Dermis blood vessel endothelial cell (primary cell): ENCODE measurements at regions not wholly inside any gene's neighbourhood (a gene's known extent, or its start where the extent isn't known, plus 50 kb on each side); places are given as distances from the start of the nearest gene placed in this dataset.

ENCODE experiments used
- DNase-seq: peaks from one replicate; pipeline ENCODE4 v3.0.0; 2010

- DNase-seq: no peak
These were observed 160.1 kb upstream of the PDZRN3 start for GRCh38 chr3:73784686-73785392.

GRCh38 chr3:73783811-73784210, 159.1 kb upstream of the PDZRN3 start:
- no peak for DNase-seq

DNA sequence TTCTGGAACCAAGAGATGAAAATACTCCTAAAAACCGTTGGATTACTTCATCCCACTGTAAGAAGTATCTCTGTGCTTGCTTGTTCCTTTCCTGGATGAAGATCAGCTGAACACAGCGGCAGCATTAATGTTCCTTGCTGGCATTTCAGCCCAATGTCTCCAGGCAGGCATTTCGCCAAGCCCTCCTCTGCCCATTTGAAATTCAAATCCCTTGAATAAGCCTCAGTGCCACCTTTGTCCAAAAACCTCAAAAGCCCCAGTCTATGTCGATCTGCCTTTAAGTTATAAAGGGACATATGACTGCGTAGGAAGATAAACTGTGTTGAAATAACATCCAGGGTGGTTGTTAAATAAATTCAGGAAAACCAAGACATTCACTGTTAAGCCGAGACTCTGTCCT, 156.8 kb upstream of the PDZRN3 start:
- DNase-seq: no peak

- no peak for DNase-seq
These were observed 149.9 kb upstream of the PDZRN3 start for GRCh38 chr3:73774645-73775044.

GRCh38 chr3:73773233-73773632, 148.5 kb upstream of the PDZRN3 start:
- no peak for DNase-seq

DNA sequence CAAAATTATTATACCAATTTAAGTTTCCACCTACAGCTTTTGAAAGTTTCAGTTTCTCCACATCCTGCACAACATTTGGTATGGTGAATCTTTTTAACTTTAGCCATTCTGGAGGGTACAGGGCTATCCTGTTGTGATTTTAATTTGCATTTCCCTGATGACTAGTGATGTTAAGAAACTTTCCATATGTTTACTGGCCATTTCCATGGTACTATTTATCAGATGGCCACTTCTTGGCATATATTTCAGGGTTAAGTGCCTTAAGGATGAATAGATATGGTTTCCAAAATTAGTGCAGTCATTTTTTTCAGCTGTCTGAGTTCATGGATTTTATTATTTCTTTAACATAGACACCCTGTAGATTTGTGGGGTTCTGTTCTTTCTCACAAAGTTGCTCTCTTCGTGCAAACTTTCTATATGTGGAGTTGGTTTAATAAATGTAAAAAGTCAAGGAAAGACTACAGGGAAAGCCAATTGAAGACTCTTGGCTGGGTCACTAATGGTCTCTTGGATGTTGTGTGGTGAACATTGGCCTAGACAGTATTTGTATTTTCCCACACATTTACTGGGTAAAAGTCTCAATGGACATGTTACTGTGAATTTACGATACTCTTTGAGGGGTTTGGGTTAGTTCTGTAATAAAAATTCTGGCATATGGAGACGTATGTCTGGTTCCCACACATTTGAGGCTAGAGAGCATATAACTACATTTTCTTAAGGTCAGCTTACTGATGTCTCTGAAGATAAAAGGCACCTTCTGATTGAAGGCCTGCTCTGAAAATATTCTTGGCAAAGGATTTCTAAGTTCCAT, 147.5 kb upstream of the PDZRN3 start:
- DNase-seq: no peak

- no peak for DNase-seq
These were observed 144.0 kb upstream of the PDZRN3 start for GRCh38 chr3:73768524-73769308.

- no peak for DNase-seq
These were observed 142.0 kb upstream of the PDZRN3 start for GRCh38 chr3:73766599-73767381.

DNA sequence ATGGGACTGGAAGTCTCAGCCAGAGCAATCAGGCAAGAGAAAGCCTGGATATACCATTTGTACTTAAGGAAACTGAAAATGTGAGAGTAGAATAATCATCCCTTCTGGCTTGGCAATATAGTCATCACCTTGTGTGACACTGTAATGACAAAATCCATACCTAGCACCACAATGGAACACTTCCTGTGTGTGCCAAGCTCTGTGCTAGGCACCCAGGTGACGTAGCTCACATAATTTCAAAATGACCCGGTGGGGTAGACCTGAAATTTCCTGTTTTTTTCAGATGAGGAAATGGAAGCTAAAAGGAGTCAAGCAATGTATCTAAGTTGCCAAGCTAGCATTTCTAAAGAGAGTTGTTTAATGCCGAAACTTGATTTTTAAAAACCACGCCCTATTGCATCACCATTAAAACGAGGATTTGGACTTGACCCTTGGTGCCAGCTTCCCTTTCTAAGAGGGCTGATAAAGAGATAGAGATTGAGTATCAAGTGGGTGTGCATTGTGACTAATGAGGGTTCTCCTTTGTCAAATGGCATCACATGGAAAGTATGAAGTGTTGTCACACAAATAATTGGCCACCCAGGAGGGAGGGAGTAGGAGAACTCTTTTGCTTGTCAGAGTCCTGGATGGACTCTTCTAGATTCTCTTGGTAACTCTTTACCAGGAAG, 141.3 kb upstream of the PDZRN3 start:
- DNase-seq: no peak

GRCh38 chr3:73762855-73763254, 138.1 kb upstream of the PDZRN3 start:
- DNase-seq: no peak

DNA sequence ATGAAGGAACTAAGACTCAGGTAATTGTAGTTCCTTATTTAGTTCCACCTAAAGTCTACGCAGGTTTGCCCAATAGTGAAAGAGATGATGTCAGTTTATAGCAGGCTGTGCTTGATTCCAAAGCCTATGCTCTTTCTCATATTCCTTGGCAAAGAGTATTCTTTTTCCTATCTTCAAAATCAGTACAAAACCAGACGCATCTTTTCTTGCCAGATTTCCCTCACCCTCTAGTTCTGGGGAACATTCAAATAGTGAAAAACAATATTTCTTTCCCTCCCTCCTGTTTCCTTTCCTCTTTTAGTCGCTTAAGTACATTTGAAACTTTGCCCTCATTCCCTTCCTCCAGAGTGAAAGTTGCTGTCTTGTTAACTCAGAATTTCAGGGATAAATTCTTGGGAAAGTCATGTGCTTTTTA, 134.6 kb upstream of the PDZRN3 start:
- no peak for DNase-seq

- no peak for DNase-seq
These were observed 132.8 kb upstream of the PDZRN3 start for GRCh38 chr3:73757536-73757935.

- no peak for DNase-seq
These were observed 129.2 kb upstream of the PDZRN3 start for GRCh38 chr3:73753985-73754384.

- DNase-seq: no peak
These were observed 127.6 kb upstream of the PDZRN3 start for GRCh38 chr3:73752338-73752737.

DNA sequence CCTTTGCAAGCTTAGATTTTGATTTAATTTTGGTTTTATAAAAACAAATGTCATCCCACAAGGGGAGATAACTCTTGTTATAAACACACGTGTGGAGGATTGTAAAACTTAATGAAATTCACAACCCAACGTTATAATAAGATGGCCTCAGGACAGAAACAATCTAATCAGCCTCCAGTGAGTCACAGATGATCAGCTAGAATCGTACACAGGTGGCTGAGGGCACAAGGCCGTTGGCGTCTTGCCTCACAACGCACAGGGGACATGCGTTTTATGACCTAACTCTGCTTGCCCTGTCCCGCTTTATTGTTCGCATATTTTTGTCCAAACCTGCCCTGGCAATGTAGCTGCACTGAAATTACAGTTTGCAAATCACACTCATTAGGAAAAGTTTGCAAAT, 121.9 kb upstream of the PDZRN3 start:
- DNase-seq: no peak

DNA sequence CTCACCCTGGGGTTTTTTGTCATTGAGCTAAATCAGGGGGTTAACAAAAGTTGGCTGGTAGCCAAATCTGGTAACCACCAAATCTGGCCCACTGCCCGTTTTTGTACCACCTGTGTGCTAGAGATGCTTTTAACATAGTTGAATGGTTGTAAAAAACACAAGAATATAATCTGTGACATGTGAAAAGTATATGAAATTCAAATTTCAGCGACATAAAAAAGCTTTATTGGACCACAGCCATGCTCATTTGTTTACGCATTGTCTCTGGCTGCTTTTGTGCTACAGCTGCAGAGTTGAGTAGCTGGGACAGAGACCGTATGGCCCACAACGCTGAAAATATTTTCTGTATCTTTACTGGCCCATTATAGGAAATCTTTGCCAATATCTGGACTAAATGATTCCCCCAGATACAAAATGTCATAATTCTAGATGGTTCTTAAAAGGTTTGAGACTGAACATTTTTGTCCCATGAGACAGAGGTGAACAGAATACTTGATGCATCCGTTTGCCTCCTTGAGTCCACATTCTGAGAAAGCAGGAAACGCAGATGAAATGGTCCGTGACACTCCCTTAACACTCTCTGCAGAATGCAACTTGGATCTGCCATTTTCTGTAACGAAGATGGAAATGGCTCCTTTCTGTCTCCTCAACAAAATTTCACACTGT, 120.9 kb upstream of the PDZRN3 start:
- DNase-seq: no peak

DNA sequence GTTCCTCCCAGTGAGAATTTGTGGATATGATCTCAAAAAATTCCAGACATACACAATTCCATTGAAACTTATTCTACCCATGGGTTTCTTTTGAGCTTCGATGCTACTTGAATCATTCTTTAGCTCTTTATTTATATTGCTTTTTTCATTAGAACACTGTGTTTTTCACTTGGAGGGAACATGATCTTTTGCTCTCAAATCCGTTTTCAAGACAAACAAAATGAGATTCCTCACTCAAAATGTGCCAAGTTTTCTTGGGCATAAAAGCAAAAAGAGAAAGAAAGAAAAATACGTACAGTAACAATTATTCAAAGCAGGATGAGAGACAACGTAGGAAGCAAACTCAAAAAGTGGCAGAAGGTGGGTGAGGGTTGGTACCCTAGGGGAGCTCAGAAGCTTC, 118.8 kb upstream of the PDZRN3 start:
- no peak for DNase-seq

GRCh38 chr3:73739791-73740453, 115.2 kb upstream of the PDZRN3 start:
- DNase-seq: no peak

GRCh38 chr3:73738711-73739110, 114.0 kb upstream of the PDZRN3 start:
- DNase-seq: no peak

DNA sequence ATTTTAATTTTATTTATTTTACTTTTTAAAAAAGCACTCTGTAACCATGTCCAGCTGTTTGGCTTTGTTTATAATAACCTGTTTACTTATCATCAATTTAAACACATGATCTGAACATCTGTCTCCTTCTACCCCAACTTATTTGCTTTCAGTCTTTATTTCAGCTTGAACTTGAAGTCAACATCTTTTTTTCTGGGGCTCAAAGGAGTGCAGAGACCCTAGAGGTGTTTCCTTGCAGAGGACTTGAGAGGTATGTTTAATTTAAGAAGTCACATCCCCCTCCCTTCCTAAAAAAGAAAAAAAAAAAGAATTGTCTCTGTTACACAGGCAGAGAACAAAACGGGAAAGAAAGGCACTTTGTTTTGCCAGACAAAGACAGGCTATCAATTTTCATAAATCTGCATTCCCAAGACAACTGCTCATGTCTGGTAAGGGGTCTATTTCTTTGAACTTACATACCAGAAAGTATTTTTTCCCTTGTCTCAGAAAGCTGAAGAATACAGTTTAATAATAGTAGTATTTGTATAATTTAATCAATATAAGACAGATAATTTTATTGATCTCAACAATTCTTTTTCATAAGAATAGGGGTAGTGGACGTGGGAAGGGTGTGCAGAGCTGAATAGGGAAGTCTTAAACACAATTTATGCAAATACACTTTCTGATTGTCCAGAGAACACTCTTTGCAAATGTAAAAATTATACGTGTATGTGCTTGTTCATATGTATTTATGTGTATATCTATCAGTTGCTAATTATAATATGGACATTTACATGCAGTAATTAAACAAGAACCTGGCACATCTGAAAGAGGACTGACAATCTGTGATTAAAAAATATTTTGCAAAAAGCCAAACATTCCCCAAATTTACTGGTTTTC, 109.7 kb upstream of the PDZRN3 start:
- DNase-seq: no peak
